NT2/D1 (cell line): ENCODE measurements at regions not wholly inside any gene's neighbourhood (a gene's known extent, or its start where the extent isn't known, plus 50 kb on each side); places are given as distances from the start of the nearest gene placed in this dataset.

Source experiments
- SUZ12 ChIP-seq: IDR thresholded peaks from 2 replicates; pipeline ENCODE4 v1.6.1; 2011; ENCODE audit not compliant: insufficient read length, insufficient read depth; ENCODE audit errors: extremely low read depth
- YY1 ChIP-seq: IDR thresholded peaks from 2 replicates; pipeline ENCODE4 v1.6.1; 2011; ENCODE audit not compliant: insufficient read length, insufficient read depth

GRCh38 chr6:3621411-3621810 is 130.1 kb downstream of the PXDC1 start:
- TF ChIP-seq SUZ12 (no peak), YY1 (no peak)
